Fibroblast of lung (primary cell): ENCODE measurements at regions not wholly inside any gene's neighbourhood (a gene's known extent, or its start where the extent isn't known, plus 50 kb on each side); places are given as distances from the start of the nearest gene placed in this dataset.

Source experiments
- EZH2 ChIP-seq: IDR thresholded peaks from 2 replicates; pipeline ENCODE4 v1.5.1; 2012; ENCODE audit warnings: low read length, control low read depth, mild to moderate bottlenecking; ENCODE audit errors: missing control alignments
- TF ChIP-seq, protein P1 (sequence below), 2 donors: IDR thresholded peaks in 1 of 2; conservative IDR thresholded peaks in 1 of 2; 1 replicate in 1 of 2; 2 replicates in 1 of 2; pipeline ENCODE4 v1.5.1; 2011 to 2012; ENCODE audit warnings: low read length in 2 of 2, control low read depth in 1 of 2, inconsistent platforms in 1 of 2, low read depth in 1 of 2, mild to moderate bottlenecking in 1 of 2

DNA sequence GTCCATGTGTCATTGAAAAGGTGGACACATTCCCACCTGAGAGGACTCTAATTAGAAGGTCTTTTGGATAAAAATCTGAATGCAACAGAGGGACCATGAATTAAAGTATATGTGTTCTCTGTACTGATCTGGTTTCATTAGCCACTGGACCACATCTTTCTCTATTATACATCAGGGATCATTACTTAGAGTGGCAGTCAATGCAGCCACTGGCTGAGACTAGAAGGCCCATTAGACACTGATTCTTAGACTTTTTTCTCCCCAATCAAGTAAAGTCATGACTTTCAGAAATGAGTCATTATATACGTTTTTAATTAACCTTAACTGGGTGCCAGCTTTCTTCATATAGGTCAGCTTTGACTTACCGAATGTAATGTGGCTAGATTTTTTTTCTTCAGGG is 550.8 kb upstream of the CFAP20DC start:
- TF ChIP-seq, protein P1, sequence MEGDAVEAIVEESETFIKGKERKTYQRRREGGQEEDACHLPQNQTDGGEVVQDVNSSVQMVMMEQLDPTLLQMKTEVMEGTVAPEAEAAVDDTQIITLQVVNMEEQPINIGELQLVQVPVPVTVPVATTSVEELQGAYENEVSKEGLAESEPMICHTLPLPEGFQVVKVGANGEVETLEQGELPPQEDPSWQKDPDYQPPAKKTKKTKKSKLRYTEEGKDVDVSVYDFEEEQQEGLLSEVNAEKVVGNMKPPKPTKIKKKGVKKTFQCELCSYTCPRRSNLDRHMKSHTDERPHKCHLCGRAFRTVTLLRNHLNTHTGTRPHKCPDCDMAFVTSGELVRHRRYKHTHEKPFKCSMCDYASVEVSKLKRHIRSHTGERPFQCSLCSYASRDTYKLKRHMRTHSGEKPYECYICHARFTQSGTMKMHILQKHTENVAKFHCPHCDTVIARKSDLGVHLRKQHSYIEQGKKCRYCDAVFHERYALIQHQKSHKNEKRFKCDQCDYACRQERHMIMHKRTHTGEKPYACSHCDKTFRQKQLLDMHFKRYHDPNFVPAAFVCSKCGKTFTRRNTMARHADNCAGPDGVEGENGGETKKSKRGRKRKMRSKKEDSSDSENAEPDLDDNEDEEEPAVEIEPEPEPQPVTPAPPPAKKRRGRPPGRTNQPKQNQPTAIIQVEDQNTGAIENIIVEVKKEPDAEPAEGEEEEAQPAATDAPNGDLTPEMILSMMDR (conservative IDR thresholded peaks at IDR 0.05 in 1 of 2, IDR thresholded peaks at IDR 0.05 in 1 of 2; ENCODE audit: low read depth in 1 of 2, low read length in 2 of 2), result no peak
- TF ChIP-seq EZH2, result no peak
